ENCODE measurements at regions not wholly inside any gene's neighbourhood (a gene's known extent, or its start where the extent isn't known, plus 50 kb on each side); places are given as distances from the start of the nearest gene placed in this dataset.

DNA sequence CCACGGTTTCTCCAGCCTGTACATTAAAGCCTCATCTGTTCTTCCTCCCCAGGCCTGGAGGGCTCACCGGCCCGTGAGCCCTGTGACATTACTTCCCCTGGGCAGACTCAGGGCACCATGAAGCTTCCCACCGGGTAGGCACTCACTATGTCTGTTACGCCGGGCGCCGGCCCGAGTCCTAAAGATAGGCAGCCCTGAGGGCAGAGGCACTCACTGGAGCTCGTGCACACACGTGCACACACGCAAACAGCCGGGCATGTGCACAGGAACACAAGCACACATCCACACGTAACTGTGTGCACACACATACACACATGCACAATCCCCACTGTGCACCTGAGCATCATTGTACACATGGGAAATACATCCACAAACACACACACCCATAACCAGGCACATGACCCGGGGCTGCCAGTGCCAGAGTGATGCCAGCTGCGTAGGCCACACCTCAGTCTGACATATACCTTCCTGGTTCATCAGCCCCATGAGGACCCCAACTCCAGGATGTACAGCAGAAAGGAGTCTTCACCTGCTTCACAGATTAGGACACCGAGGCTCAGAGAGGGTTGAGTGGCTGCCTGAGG, 83.7 kb downstream of the YTHDF1 start:
- DNase-seq (ENCODE audit: low read depth) = no peak
- H3K4me3 ChIP-seq (ENCODE audit: low read depth, low read length) = no peak overlapping the region
- TF ChIP-seq, protein P1, sequence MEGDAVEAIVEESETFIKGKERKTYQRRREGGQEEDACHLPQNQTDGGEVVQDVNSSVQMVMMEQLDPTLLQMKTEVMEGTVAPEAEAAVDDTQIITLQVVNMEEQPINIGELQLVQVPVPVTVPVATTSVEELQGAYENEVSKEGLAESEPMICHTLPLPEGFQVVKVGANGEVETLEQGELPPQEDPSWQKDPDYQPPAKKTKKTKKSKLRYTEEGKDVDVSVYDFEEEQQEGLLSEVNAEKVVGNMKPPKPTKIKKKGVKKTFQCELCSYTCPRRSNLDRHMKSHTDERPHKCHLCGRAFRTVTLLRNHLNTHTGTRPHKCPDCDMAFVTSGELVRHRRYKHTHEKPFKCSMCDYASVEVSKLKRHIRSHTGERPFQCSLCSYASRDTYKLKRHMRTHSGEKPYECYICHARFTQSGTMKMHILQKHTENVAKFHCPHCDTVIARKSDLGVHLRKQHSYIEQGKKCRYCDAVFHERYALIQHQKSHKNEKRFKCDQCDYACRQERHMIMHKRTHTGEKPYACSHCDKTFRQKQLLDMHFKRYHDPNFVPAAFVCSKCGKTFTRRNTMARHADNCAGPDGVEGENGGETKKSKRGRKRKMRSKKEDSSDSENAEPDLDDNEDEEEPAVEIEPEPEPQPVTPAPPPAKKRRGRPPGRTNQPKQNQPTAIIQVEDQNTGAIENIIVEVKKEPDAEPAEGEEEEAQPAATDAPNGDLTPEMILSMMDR (conservative IDR thresholded peaks at IDR 0.05; ENCODE audit: low read depth, low read length) = no peak

DNA sequence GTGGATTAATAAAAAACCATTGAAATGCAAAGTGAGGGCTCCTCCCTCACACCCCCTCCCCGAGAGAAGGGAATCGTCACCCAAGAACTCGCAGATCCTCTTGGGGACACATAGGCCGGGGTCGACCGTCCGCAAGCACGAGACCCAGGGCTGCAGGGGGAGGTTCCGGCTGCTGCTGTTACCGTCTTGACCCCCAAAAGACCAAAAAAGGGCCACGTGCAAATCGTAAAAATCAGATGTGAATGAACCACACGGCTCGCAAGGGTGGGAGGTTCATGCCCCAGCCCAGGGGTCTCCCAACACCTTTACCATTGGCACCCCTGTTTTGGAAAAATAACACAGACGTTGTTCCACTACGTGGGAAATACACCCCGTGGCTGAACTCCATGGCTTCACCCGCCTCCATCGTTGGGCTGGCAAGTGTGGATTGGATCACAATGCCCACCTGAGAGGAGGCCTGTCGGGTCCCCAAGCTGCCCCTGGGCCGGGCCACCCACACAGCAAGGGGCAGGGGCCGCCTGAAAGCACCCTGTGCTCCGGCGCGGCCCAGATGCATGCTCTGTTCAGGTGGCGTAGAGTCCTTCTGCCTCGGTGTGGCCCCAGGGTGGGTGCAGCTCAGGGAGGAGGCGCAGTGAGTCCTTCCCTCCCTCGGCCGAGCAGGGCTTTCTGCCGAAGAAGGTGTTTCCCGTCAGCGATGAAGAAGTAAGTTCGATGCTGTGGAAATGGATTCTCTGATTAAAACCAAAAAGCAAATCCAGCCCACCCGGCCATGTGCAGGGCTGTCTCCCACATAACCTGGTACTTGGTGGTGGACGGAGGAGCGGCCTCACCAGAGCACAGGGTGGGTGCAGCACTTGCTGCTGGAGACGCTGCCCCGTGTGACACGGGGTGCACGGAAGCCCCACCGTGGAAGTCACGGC, 85.0 kb downstream of the YTHDF1 start:
- DNase-seq (ENCODE audit: low read depth) = no peak
- TF ChIP-seq, protein P1 (conservative IDR thresholded peaks at IDR 0.05; ENCODE audit: low read depth, low read length) = no peak
- no peak overlapping the region for H3K4me3 ChIP-seq (ENCODE audit: low read depth, low read length)

DNA sequence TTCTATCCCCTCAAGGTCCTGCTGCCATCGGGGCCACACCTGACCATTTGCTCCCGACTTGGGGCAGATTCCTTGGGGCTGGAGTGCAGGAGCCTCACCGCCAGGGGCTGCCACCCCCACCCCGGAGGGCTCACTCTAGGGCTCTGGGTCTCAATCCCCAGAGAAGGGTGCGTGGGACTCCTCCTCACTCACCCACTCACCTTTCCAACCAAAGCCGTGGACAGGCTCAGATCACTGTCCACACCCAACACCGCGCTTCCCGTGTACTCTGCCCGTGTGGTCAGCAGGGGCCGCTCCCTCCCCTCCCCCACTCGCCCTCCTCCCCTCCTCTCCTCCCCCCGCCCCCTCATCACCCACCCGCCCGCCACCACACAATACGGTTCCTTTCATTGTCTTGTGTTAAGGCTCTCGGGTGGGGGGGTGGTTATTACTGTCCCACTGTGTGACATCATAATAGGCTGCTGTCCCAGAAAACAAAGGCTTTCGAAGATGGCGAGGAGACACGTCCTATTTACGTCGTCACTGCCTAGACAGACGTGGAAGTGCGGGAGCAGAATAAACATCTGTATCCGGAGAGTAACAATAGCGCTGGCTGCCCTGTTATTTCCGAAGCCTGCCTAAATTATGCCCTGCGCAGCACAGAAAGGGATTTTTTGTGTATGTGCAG, 85.8 kb downstream of the YTHDF1 start:
- TF ChIP-seq, protein P1 (conservative IDR thresholded peaks at IDR 0.05; ENCODE audit: low read depth, low read length) = no peak
- no peak overlapping the region for H3K4me3 ChIP-seq (ENCODE audit: low read depth, low read length)

DNA sequence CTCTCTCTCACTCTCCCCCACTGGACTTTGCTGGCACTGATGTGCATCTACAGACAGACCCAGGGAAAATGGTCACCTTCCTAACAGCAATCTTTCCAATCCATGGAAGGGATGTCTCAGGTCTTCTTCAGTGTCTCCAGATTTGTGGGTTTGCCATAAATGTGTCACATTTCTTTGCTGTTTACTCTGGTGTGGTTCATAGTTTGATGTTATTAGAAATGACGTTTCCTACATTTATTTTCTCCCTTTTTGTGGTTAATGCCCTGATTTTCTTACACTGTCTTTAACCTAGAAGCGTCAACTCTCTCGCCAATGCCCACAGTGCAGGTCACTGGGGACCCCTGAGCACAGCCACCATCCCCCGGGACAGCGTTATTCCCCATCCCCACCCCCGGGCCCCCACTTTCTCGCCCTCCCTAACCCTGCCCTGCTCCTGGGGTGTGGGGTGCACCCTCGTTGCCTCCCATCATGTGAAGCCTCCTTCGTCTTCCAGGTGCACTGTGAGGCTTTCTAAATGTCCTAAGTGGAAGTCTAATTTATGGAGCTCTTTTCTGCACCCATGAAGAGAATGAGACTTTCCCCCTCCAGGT, 86.5 kb downstream of the YTHDF1 start:
- TF ChIP-seq, protein P1 (conservative IDR thresholded peaks at IDR 0.05; ENCODE audit: low read depth, low read length) = no peak
- DNase-seq (ENCODE audit: low read depth) = no peak
- no peak overlapping the region for H3K4me3 ChIP-seq (ENCODE audit: low read depth, low read length)

More for the DNA sequence above, 85.8 kb downstream of the YTHDF1 start:
- DNase-seq (ENCODE audit: low read depth) = no peak

DNA sequence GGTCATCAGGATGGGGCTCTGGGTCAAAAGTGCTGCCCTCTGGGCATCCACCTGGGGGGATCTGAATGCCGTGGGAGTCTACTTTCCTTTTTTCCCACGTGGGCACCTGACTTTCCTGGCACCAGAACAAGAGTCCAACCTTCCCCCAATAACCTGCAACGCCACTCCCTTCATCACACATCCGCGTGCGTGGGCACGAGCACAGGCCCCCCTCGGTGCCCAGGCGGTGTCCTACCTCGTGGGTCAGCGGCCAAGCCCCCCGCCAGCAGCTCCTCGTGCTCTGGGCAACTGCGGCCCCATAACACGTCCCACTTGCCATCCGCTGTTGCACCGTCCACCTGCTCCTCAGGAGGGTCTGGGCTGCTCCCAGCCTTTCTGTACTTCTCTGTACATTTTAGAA, 87.0 kb downstream of the YTHDF1 start:
- H3K4me3 ChIP-seq (ENCODE audit: low read depth, low read length) = no peak overlapping the region
- no peak for DNase-seq (ENCODE audit: low read depth)
- TF ChIP-seq, protein P1 (conservative IDR thresholded peaks at IDR 0.05; ENCODE audit: low read depth, low read length) = no peak

DNA sequence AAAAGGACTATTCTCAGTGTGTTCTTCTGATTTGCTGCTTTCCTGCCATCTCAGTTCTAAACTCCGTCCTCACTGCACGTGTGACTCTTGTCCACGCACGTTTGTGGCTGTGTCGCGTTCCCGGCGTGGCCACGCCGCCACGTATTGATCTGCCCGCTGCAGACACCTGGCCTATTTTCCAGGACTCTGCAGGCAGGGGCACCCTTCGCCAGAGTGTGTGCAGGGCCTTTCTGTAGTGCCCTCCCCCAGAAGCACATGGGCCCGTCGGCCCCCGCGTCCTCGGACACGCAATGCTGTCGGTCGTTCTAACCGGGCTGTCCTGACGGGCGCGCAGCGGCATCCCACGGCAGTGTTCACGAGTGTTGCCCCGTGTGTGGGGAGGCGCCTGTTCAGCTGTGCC, 87.6 kb downstream of the YTHDF1 start:
- no peak for DNase-seq (ENCODE audit: low read depth)
- TF ChIP-seq, protein P1 (conservative IDR thresholded peaks at IDR 0.05; ENCODE audit: low read depth, low read length) = no peak
- H3K4me3 ChIP-seq (ENCODE audit: low read depth, low read length) = no peak overlapping the region
